ENCODE measurements at regions not wholly inside any gene's neighbourhood (a gene's known extent, or its start where the extent isn't known, plus 50 kb on each side); places are given as distances from the start of the nearest gene placed in this dataset.
"Not testable (repeated sequence)": the region's sequence is repeated elsewhere in the genome, so short reads cannot be mapped to it uniquely, and the experiment has no call there.

DNA sequence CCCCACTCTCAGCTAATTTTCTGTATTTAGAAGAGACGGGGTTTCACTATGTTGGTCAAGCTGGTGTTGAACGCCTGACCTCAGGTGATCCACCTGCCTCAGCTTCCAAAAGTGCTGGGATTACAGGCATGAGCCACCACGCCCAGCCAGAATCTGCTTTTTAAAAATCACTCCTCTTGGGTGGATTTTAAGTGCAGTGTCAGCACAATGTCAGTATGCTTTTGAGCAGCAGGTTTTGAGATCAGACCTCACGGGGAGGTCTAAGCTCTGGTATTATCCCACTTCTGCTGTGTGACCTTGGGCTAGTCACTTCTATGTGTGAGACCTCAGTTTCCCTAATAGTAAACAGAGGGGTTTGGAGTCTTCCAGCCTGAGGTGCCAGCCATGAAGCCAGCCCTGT lies 51.8 kb upstream of the GSC start:
- Histone ChIP-seq H3K4me3 (ENCODE audit: low read length) (no peak overlapping the region), H3K27me3 (ENCODE audit: control insufficient read depth in 1 of 2, insufficient read depth in 2 of 2, low read length in 2 of 2) (peaks cover 0 to 9% of the 10 kb centered on the region in 2 experiments), H3K4me1 (ENCODE audit: insufficient read depth, low read length) (no peaks in the 10 kb centered on the region), H3K36me3 (ENCODE audit: insufficient read depth, low read length) (no peaks in the 10 kb centered on the region), H3K27ac (ENCODE audit: low read depth in 1 of 2, low read length in 2 of 2) (no peak overlapping the region), H3K9me3 (ENCODE audit: control insufficient read depth in 1 of 2, insufficient read depth in 1 of 2, low read length in 2 of 2) (peaks cover 0 to 18% of the 10 kb centered on the region in 2 experiments)
- POLR2A ChIA-PET, result no interaction called here
- TF ChIP-seq, protein P1, sequence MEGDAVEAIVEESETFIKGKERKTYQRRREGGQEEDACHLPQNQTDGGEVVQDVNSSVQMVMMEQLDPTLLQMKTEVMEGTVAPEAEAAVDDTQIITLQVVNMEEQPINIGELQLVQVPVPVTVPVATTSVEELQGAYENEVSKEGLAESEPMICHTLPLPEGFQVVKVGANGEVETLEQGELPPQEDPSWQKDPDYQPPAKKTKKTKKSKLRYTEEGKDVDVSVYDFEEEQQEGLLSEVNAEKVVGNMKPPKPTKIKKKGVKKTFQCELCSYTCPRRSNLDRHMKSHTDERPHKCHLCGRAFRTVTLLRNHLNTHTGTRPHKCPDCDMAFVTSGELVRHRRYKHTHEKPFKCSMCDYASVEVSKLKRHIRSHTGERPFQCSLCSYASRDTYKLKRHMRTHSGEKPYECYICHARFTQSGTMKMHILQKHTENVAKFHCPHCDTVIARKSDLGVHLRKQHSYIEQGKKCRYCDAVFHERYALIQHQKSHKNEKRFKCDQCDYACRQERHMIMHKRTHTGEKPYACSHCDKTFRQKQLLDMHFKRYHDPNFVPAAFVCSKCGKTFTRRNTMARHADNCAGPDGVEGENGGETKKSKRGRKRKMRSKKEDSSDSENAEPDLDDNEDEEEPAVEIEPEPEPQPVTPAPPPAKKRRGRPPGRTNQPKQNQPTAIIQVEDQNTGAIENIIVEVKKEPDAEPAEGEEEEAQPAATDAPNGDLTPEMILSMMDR (IDR thresholded peaks at IDR 0.05), result no peak
- CTCF ChIA-PET, result no interaction called here
- no peaks in the 10 kb centered on the region for H3K9me3 Mint-ChIP-seq
- DNase-seq, result no peak
- ATAC-seq (ENCODE audit: poor library complexity), result no peak
- no peak overlapping the region for H3K4me3 Mint-ChIP-seq
- H3K36me3 Mint-ChIP-seq (ENCODE audit: low read depth), result no peaks in the 10 kb centered on the region
- intact Hi-C loops (cut with DNase I, micrococcal nuclease), result no loop called here
- no peaks in the 10 kb centered on the region for H3K4me1 Mint-ChIP-seq (ENCODE audit: low read depth)
- no peak overlapping the region for H3K27ac Mint-ChIP-seq
- peaks cover 40% of the 10 kb centered on the region for H3K27me3 Mint-ChIP-seq

DNA sequence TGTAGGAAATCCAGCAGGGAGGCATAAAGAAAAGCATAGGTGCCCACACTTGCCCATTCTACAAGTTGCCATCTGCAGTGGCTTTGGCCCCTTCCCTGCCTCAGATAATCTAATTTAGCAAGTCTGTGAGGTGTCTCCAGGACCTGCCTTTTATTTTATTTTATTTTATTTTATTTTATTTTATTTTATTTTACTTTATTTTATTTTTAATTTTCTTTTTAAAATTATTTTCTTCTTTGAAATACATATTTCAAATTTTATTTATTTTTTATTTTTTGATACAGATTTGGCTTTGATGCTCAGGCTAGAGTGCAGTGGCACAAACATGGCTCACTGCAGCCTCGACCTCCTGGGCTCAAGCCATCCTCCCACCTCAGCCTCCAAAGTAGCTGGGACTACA lies 51.0 kb upstream of the GSC start:
- H3K36me3 Mint-ChIP-seq (ENCODE audit: low read depth), result not testable (repeated sequence)

More for the DNA sequence above, 51.0 kb upstream of the GSC start:
- H3K4me1 Mint-ChIP-seq (ENCODE audit: low read depth); H3K27me3 ChIP-seq (ENCODE audit: control insufficient read depth in 1 of 2, insufficient read depth in 2 of 2, low read length in 2 of 2); H3K9me3 Mint-ChIP-seq; H3K27ac ChIP-seq (ENCODE audit: low read depth in 1 of 2, low read length in 2 of 2); intact Hi-C loops (cut with DNase I, micrococcal nuclease); ATAC-seq (ENCODE audit: poor library complexity); POLR2A ChIA-PET; H3K4me3 Mint-ChIP-seq; H3K4me3 ChIP-seq (ENCODE audit: low read length); H3K27ac Mint-ChIP-seq; DNase-seq; H3K4me1 ChIP-seq (ENCODE audit: insufficient read depth, low read length); CTCF ChIA-PET; H3K36me3 ChIP-seq (ENCODE audit: insufficient read depth, low read length): not testable (repeated sequence)
- peaks cover 40% of the 10 kb centered on the region for H3K27me3 Mint-ChIP-seq
- peaks cover 0 to 18% of the 10 kb centered on the region in 2 experiments for H3K9me3 ChIP-seq (ENCODE audit: control insufficient read depth in 1 of 2, insufficient read depth in 1 of 2, low read length in 2 of 2)
